ENCODE measurements at regions not wholly inside any gene's neighbourhood (a gene's known extent, or its start where the extent isn't known, plus 50 kb on each side); places are given as distances from the start of the nearest gene placed in this dataset.

- TF ChIP-seq CTCF (IDR thresholded peaks at IDR 0.05; ENCODE audit: low read depth, low read length): no peak
- H3K9me3 ChIP-seq (ENCODE audit: low read depth): no peaks in the 10 kb centered on the region
Measured at GRCh38 chr12:14126692-14127091, 145.3 kb upstream of the GRIN2B start.

GRCh38 chr12:14129611-14130195, 148.3 kb upstream of the GRIN2B start:
- Histone ChIP-seq H3K9me3 (ENCODE audit: low read depth) (no peaks in the 10 kb centered on the region), H3K27ac (no peak overlapping the region), H3K4me3 (no peak overlapping the region), H3K4me1 (ENCODE audit: low read depth) (no peaks in the 10 kb centered on the region), H3K27me3 (no peaks in the 10 kb centered on the region), H3K36me3 (no peaks in the 10 kb centered on the region)
- no peak for TF ChIP-seq CTCF (IDR thresholded peaks at IDR 0.05; ENCODE audit: low read depth, low read length)
- no peak for DNase-seq (ENCODE audit: low read depth in 1 of 2, low spot score in 1 of 2)

More at GRCh38 chr12:14126692-14127091, 145.3 kb upstream of the GRIN2B start:
- Histone ChIP-seq H3K27me3 (no peaks in the 10 kb centered on the region), H3K36me3 (no peaks in the 10 kb centered on the region), H3K4me1 (ENCODE audit: low read depth) (no peaks in the 10 kb centered on the region), H3K27ac (no peak overlapping the region), H3K4me3 (no peak overlapping the region)
- no peak for DNase-seq (ENCODE audit: low read depth in 1 of 2, low spot score in 1 of 2)

- no peaks in the 10 kb centered on the region for H3K36me3 ChIP-seq
- no peak for TF ChIP-seq CTCF (IDR thresholded peaks at IDR 0.05; ENCODE audit: low read depth, low read length)
- no peak for DNase-seq (ENCODE audit: low read depth in 1 of 2, low spot score in 1 of 2)
- no peak overlapping the region for H3K4me3 ChIP-seq
- no peaks in the 10 kb centered on the region for H3K27me3 ChIP-seq
- H3K4me1 ChIP-seq (ENCODE audit: low read depth): no peaks in the 10 kb centered on the region
- H3K9me3 ChIP-seq (ENCODE audit: low read depth): no peaks in the 10 kb centered on the region
- no peak overlapping the region for H3K27ac ChIP-seq
Measured at GRCh38 chr12:14135996-14136395, 154.6 kb upstream of the GRIN2B start.

GRCh38 chr12:14138495-14138894, 157.1 kb upstream of the GRIN2B start:
- no peak overlapping the region for H3K4me3 ChIP-seq
- no peaks in the 10 kb centered on the region for H3K4me1 ChIP-seq (ENCODE audit: low read depth)
- no peak for TF ChIP-seq CTCF (IDR thresholded peaks at IDR 0.05; ENCODE audit: low read depth, low read length)
- no peaks in the 10 kb centered on the region for H3K36me3 ChIP-seq
- H3K9me3 ChIP-seq (ENCODE audit: low read depth): no peaks in the 10 kb centered on the region
- peak in 1 of 2 donors; percentile 30 for DNase-seq (ENCODE audit: low read depth in 1 of 2, low spot score in 1 of 2)
- H3K27me3 ChIP-seq: no peaks in the 10 kb centered on the region
- H3K27ac ChIP-seq: no peak overlapping the region

GRCh38 chr12:14148489-14149270, 167.3 kb upstream of the GRIN2B start:
- Histone ChIP-seq H3K27ac (no peak overlapping the region), H3K27me3 (no peaks in the 10 kb centered on the region), H3K9me3 (ENCODE audit: low read depth) (no peaks in the 10 kb centered on the region), H3K36me3 (no peaks in the 10 kb centered on the region), H3K4me3 (no peak overlapping the region), H3K4me1 (ENCODE audit: low read depth) (no peaks in the 10 kb centered on the region)
- no peak for DNase-seq (ENCODE audit: low read depth in 1 of 2, low spot score in 1 of 2)
- TF ChIP-seq CTCF (IDR thresholded peaks at IDR 0.05; ENCODE audit: low read depth, low read length): no peak
